ENCODE measurements at regions not wholly inside any gene's neighbourhood (a gene's known extent, or its start where the extent isn't known, plus 50 kb on each side); places are given as distances from the start of the nearest gene placed in this dataset.

DNA sequence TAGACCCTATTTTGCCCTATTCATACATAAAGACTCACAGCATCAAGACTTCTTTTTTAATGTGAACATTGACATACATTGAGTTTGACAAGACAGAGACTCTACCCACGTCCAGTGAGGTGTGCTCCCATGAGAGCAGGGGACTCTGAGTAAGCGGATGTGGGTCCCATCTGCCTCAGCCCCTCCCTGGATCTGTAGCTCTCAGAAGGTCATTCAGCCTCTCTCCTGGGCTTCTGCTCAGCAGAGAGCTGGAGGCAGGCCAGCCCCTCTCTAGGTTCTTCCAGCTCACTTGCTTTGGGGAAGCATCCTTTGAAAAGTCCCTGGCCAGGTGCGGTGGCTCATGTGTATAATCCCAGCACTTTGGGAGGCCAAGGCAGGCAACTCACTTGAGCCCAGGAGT is 146.9 kb upstream of the ZMIZ1 start:
- no peak for DNase-seq (ENCODE audit: low read depth)

DNA sequence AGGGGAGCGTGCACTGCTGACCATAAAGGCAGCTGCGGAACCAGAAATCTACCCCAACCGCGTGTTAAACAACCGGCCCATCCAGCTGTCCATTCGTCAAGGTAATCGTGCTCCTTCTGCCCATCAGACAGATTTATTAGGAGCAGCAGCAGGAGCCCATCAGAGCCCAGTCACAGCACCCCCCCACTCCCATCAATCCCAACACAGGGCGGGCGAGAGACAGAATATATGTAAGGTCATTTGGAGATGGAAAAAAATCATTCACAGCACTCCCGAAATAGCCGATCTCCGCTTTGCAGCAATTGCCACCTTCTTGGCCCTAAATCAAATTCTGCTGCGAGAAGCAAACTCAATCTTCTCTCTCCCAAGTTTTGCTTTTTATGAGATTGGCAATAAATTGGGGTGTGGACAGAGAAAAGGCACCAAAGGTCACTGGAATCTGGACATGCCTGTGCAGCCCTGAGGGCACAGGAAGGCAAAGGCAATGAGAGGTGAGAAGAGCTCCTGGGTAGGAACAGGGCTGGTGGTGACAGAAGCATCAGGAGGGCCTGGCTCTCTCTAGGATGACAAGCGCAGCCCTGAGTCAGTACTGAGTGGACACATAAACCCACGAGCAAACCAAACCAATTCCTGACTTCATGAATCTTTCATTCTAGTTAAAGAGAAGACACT is 145.0 kb upstream of the ZMIZ1 start:
- DNase-seq (ENCODE audit: low read depth): no peak

DNA sequence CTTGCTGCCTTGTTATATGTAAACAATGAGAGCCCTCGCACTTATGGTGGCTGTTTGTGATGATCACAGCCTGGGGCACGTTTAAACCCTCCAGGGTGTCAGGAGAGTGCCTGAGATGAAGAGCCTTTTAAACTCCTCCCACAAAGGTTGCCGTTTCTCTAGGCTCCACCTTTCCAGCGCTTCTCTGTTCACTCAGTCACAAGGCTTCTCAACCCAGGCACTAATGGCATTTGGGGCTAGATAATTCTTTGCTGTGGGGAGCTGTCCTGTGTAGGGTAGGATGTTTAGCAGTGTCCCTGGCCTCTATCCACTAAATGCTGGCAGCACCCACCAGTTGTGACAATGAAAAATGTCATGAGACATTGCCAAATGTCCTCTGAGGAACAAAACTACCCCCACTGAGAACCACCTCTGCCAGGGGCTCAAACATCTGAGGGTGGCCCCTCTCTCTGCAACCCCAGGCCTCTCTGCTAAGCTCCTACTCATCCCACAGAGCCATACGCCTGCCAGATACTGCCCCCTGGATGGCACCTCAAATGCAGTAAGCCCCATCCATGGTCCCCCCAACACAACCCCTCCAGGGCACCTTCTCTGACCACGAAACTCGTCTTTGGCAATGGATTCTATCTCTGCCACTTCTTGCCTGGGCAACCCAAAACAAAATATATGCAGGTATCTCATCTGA is 144.3 kb upstream of the ZMIZ1 start:
- no peak for DNase-seq (ENCODE audit: low read depth)

DNA sequence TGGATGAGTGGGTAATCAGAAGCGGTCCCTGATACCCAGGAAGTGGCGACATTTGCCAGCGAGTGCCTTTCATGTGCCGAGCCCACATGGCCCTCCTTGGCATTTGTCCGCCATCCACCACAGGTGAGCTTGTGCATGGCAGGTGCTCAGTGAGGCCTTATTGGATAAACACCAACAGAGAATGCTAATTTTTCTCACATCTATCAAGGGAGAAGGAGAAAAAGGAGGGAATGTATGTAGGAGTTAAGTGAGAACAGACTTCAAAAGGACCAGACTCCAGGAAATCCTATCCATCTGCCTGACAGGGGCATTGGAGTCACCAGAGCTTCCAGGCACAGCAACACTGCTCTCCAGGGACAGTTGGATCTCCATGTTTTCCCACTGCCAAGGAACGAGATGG is 143.5 kb upstream of the ZMIZ1 start:
- DNase-seq (ENCODE audit: low read depth): no peak

DNA sequence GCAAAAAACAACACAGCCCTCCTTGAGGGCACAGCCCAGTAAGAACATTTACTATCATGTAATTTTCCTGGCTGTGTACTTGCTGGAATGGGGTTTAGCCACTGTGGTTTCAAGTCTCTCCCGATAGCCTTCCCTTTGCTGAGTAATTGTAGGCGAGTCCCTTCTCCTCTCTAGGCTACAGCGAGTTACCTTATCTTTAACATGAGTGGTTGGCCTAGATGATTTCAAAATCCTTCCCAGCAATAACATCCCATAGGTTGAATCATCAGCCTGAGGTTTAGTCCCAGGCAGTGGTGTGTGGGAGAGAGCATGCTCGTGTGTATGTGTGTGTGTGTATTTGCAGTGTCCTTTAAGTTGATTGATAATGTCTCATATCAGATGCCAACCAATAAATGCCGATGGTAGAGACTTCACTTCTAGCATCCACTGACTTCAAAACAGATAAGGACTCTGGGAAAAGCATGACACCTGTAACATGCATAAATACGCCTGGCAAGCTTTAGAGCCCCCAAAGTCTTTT is 142.9 kb upstream of the ZMIZ1 start:
- DNase-seq (ENCODE audit: low read depth): peak; percentile 93

DNA sequence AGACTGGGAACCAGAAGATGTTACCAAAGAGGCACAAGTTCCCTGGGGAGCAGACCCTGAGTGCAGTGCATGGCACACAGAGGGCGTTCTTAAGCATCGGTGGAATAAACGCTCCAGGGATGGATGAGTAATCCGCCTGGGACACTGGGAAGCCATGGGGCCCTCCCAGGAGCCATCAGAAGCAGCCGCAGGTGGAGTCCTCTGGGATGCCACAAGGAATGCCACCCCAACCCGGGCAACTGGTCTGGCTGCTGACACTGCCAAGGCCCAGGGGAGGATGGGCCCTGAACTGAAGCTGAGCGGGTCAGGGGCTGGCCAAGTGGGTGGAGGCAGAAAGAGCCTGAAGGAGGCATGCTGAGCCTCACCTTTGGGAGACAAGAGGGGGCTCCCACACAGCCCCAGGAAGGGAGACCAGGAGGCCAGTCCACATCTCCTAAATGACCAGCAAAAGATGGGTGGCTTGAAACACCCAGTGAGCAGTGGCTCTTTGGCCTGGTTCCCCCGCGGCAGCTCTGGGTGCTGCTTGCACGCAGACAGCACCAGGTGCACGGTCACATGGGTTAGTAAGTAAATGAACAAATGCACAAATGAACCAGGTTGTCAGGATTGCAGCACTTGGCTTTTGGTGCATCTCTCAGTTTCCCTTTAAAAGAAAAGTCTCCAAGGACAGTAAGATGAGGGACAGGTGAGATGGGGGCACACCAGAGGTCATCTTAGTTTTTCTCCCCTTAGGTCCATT is 141.3 kb upstream of the ZMIZ1 start:
- DNase-seq (ENCODE audit: low read depth): no peak

DNA sequence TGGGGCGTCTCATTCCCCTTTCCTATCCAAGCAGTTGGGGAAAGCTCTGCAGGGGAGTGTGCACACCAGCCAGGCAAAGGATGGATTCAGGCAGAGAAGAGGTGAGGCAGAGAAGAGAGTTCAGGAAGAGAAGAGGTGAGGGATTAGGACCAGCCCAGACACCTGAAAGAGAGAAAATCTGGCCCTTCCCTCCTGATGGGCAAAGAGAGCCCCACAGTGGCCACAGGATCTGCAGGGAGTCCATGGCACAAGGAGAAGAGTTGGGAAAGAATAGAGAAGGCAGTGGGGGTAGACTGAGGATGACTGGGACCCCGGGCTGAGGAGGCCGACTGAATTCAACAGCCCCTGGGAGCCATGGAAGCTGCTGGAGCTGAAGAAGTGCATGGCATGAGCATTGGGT is 140.4 kb upstream of the ZMIZ1 start:
- DNase-seq (ENCODE audit: low read depth): no peak

DNA sequence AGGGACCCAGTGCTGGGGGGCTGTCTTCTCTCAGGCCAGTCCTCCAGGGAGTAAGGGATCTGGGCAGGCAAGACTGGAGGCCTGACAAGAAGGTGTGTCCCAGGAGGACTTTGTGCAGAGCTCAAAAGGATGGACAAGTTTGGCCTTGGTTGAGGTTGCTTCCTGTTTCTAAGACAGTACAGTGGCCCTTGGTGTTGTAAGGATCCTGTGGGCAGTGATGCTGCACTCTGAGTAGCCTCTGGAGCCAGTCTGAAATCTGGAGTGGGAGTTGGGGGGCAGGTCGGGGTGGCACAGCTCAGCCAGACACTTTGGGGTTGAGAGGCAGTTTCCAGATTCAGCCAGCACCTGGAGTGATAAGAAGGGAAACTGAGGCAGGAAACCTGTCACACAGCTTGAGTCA is 139.2 kb upstream of the ZMIZ1 start:
- no peak for DNase-seq (ENCODE audit: low read depth)

DNA sequence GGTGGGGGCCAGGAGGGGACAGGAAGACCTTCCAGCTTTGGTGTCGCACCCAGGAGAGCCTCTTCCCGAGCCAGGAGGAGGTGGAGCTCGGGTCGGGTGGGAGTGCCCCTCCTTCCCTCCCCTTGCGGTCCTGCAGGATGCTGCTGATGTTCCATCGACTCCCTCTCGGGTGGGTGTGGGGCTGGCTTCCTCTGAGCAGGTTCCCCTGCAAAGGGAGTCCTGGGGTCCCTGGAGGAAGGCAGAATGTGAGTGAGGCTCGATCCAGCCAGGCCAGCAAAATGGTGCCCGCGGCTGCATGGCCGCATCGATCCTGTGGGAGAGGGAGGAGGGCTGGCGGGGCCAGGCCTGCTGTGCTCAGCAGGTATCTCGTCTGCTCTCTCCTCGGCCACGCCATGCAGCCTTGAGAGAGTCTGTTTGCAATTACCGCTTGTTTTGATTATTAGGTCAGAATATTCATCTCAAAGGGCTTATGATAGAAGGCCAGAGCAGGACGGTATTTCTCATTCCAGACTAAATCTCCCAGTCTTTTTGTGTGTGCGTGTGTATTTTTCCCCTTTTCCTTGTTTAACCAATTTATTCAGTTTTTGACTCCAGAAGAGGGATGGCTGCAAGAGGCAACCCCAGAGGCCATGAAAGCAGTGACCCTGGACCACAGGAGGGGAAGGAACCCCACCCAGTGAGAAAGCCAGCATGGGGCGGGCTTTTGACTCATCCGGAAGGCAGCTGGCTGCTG is 137.3 kb upstream of the ZMIZ1 start:
- peak; percentile 76 for DNase-seq (ENCODE audit: low read depth)

DNA sequence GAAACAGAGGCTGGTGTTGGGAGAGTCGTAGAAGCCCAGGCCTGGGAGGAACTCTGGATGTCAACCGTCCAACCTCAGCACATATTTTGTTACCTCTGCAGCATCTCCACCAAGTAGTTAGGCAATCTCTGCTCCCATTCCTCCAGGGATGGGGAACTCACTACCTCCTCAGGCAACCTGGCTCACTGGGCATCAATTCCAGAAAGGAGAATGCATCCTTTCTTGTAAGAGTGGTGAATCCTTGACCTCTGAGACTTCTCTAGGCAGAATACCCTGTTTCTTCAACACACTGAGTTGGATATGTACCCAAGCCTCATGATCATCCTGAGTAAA is 136.7 kb upstream of the ZMIZ1 start:
- DNase-seq (ENCODE audit: low read depth): no peak

DNA sequence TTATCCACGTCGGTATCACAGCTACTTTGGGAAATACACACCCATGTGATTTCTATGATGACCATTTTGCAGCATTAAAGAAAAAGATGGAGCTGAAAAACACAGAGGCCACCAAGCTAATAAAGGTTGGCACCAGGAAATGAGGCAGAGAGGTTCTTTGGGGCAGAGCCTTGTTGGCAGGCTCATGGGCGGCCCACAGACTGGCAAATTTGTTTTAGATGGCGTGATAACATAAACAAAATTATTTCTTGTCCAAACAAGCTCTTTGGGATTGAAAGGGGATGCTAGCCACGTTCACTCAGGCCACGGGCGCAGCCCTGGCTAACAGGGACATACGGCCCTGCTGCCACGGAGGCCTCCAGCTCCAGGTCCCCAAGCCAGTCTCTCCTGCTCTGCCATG is 135.9 kb upstream of the ZMIZ1 start:
- DNase-seq (ENCODE audit: low read depth): no peak

DNA sequence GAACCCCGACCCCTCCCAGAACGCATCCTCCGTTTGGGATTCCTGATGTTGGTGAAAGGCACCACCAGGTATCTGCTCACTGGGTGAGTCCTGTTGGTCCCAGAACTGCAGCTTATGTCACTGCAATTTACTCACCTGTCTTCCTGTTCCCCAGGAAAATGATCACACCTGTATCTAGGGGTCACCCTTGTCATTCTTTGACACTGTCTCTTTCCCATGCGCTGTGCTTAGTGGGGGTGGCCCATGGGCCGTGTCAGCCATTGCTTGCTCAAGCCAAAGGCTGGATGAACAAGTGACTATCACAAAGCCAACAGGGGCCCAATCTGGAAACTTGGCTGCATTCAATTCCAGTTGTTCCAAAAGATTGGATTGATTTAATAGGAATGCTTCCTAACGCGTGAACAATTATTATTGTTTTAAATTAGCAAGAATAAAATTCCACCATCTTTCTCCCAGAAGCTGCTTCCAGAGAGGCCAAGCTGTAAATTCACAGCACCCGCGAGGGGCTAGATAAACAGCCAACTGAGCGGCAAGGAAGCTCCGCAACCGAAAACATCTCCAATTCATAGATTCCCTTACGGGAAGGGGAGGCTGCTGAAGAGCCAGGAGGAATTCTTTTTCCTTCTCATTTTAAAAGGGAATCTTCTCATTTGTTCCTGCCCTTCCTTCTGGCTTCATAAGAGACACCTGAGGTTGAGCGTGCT is 134.8 kb upstream of the ZMIZ1 start:
- DNase-seq (ENCODE audit: low read depth): no peak

DNA sequence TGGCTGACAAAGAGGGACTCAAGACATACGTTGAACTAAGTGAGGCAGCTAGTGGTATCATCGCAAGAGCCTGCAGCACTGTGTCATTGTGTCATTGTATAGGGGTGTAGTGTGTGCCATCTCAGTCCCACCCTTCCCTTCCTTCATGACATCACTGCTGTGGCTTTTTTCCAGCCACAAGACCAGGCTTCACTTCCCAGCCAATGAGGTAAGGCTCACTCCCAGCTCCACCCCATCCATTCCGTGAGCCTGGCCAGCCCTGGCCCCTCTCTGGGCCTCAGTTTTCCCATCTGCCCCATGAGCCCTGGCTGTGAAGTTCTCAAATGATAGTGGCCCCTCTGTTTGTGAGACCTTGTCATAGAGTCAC is 134.3 kb upstream of the ZMIZ1 start:
- DNase-seq (ENCODE audit: low read depth): no peak

DNA sequence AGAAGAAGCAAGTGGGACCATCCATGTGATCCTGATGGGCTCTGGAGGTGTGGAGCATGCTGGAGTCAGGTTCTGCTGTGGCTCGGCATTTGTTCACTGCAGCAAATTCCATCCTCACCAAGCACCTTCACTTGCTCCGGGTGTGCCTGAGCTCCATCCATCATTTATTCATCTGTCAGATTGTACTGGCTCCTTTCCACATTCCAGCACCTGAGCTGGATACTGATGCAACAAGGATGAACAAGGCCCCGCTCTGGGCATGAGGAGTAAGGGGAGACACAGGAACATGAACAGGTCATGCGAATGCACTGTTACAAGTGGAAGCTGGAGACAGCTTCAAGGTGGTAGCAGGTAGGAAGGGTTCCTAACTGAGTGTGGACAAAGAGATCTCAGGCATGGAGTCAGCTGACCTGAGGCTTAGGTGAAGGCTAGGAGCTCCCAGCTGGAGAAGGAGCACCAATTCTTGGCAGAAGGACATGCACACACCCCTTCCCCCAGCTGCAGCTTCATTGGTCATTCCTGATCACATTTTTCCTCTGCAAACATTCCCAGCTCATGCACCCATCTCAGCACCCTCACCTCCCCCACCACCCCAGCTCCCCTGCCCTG is 133.7 kb upstream of the ZMIZ1 start:
- DNase-seq (ENCODE audit: low read depth): no peak

DNA sequence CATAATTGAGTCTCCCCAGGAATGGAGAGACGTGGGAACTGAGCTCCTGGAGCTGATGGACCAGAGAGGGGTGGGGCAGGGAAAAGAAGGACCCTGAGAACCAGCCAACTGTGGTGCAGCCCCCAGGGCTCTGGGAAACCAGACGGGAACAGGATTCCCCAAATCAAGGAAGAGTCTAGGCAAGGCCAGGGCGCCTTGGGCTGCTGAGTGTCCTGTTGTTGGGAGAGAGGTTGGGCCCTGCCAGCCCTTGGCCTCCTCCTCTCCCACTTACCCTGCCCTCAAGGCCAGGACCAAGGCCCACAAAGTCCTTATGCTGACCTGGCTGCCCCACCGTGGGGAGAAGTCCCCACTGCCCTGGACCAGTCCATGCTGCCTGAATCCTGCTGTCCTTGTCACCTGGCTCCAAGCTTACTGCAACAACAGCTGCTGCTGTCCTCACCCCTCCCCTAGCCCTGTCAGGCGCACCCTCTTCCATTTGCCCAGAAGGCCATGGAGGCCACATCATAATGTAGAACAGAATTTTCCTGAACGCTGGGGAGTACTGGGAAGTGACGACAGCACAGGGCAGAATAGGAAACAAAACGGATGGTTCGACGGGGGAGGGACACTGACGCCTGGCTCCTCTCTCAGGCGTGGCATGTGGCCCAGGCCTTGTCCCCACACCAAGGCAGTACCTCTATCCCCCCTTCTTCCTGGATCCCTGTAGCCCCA is 132.9 kb upstream of the ZMIZ1 start:
- no peak for DNase-seq (ENCODE audit: low read depth)

DNA sequence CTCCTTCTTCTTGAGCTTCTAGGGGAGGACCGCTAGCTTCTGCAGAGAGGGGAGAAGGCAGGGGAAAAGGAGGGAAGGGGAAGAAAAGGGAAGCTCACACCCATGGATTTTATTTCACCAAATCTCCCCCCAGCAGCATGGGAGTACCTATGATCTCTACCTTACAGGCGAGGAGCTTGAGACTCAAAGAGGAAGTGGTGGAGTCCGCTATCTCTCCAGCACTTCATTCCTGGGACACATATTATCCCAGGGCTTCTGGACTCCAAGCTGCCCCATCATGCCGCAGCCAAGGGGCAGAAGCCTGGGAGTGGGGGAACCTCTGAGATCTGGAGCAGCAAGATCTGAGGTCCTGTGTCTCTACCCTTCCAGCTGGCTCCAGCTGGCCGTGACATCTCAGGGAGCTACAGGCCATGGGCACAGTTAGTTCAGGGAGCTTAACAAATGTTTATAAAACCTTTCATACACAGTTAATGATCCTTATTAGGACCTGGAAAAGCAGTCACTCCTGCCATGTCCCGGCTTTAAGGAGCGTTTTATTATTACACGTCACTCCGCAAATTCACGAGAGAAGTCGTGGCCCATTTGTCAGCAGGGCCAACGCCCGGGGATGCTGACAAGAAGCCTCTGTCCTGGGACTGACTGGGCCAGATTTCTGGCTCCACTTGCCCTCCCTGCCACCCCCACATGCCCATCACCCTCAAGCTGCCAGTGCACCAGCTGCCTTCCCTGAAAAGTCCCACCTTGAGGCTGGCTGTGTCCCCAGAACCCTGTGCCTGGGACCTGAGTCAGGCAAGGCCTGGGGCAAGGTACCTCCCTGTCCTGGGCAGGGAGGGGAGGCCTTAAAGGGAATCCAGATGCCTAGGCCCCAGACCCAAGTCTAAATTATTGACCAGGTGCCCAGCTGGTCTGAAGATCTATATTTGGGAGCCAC is 132.1 kb upstream of the ZMIZ1 start:
- DNase-seq (ENCODE audit: low read depth): no peak

DNA sequence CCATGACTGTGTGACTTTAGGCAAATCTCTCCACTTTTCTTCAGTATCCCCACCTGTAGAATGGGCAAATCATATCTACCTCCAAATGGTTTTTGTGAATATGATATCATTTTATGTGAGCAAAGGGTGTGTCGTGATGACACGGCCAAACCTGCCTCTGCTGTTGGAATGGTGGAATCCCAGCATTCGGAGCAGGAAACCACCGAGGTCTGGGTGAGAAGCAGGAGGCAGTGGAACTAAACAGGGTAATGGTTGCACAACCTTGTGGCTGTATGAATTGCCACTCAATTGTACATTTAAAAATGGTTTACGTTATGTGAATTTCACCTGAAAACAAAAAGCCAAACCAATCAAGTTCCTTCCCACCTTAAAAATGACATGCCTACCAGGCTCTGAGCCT is 131.4 kb upstream of the ZMIZ1 start:
- no peak for DNase-seq (ENCODE audit: low read depth)

DNA sequence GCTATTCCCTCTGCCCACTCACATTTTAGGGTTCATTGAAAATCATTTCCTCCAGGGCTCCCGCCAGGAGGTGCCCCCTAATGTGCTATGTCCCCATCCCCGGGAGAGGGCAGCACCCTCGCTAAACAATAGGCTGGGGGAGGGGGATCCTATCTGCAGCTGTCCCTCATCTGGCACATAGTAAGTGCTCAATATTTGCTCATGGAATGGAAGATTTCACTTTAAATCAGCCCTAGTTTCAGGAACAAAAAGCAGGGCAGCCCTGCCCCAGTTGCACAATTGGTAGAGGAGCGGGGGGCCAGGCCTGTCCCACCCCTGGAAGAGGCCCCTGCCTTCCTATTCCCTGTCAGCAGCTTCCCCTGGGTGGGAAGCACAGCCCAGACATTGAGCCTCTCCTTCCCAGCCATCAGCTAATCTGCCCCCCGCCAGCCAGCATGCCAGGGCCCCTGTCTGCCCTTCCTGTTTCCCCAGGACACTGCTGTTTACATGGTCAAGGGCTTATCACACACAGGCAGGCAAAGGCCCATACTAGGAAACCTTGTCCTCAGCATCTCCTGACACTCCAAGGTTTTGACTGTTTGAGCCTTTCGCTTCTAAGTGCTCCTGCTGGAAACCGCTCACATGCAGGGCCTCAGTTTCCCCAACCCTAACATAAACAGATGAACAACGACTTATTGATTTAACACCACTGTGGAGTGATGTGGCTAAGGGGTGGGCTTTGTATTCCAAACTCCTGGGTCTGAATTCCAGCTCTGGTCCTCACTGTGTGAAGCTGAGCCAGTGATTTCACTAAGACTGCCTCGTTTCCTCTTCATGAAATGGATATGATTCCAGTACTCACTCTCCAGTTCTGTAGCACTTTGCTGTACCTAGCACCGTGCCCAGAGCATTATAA is 130.7 kb upstream of the ZMIZ1 start:
- DNase-seq (ENCODE audit: low read depth): no peak

Measured in renal cortical epithelial cell (primary cell).